HL-60 (cell line): ENCODE measurements at regions not wholly inside any gene's neighbourhood (a gene's known extent, or its start where the extent isn't known, plus 50 kb on each side); places are given as distances from the start of the nearest gene placed in this dataset.

Experiments
- CTCF ChIP-seq: IDR thresholded peaks from one replicate; pipeline ENCODE4 v1.5.1; 2011; ENCODE audit warnings: low read length, control low read depth, inconsistent platforms; ENCODE audit not compliant: insufficient read depth
- GABPA ChIP-seq: IDR thresholded peaks from 2 replicates; pipeline ENCODE4 v1.6.1; 2012; ENCODE audit warnings: low read depth
- POLR2AphosphoS5 ChIP-seq: IDR thresholded peaks from 2 replicates; pipeline ENCODE4 v1.6.1; 2012; ENCODE audit warnings: low read depth
- TF ChIP-seq, protein P1 (sequence below): IDR thresholded peaks from 2 replicates; pipeline ENCODE4 v1.6.1; 2012; ENCODE audit warnings: low read depth; ENCODE audit not compliant: insufficient replicate concordance

DNA sequence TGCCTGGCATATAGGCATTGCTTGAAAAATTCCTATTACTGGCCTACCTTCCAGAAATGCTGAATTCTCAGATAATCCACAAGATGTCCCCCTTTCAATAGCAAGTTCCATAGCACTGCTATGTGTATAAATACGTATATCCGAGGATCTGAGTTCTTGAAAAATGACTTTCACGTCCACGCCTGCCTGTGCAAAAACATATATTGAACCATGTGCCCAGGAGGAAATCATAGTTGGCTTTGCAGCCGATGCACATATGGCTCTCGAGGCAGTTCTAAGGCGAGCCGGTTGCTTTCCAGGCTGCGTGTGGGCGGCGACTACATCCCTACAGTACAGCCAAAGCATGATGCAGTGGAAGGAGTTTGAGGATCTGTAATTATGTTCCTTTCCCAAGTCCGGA is 55.4 kb upstream of the ESX1 start:
- no peak for TF ChIP-seq CTCF
- no peak for TF ChIP-seq POLR2AphosphoS5
- TF ChIP-seq, protein P1, sequence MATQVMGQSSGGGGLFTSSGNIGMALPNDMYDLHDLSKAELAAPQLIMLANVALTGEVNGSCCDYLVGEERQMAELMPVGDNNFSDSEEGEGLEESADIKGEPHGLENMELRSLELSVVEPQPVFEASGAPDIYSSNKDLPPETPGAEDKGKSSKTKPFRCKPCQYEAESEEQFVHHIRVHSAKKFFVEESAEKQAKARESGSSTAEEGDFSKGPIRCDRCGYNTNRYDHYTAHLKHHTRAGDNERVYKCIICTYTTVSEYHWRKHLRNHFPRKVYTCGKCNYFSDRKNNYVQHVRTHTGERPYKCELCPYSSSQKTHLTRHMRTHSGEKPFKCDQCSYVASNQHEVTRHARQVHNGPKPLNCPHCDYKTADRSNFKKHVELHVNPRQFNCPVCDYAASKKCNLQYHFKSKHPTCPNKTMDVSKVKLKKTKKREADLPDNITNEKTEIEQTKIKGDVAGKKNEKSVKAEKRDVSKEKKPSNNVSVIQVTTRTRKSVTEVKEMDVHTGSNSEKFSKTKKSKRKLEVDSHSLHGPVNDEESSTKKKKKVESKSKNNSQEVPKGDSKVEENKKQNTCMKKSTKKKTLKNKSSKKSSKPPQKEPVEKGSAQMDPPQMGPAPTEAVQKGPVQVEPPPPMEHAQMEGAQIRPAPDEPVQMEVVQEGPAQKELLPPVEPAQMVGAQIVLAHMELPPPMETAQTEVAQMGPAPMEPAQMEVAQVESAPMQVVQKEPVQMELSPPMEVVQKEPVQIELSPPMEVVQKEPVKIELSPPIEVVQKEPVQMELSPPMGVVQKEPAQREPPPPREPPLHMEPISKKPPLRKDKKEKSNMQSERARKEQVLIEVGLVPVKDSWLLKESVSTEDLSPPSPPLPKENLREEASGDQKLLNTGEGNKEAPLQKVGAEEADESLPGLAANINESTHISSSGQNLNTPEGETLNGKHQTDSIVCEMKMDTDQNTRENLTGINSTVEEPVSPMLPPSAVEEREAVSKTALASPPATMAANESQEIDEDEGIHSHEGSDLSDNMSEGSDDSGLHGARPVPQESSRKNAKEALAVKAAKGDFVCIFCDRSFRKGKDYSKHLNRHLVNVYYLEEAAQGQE, result no peak
- no peak for TF ChIP-seq GABPA
